ENCODE measurements at regions not wholly inside any gene's neighbourhood (a gene's known extent, or its start where the extent isn't known, plus 50 kb on each side); places are given as distances from the start of the nearest gene placed in this dataset.

- no peak for TF ChIP-seq USF1 (CRISPR knock-in tag; IDR thresholded peaks at IDR 0.05)
Measured at GRCh38 chrY:12546746-12547420, 154.1 kb upstream of the USP9Y start (continued).

GRCh38 chrY:12552471-12553283, 148.4 kb upstream of the USP9Y start:
- ATAC-seq (no peak), DNase-seq (ENCODE audit: low spot score) (no peak)
- H3K27me3 Mint-ChIP-seq (ENCODE audit: low read depth) = peaks cover 11% of the 10 kb centered on the region
- no peaks in the 10 kb centered on the region for H3K4me1 Mint-ChIP-seq
- no peak overlapping the region for H3K27ac Mint-ChIP-seq
- TF ChIP-seq CREB1 (CRISPR knock-in tag; IDR thresholded peaks at IDR 0.05) = no peak
- TF ChIP-seq ZNF281 (CRISPR knock-in tag; IDR thresholded peaks at IDR 0.05) = no peak
- no peak for TF ChIP-seq ZNF396 (CRISPR knock-in tag; IDR thresholded peaks at IDR 0.05; ENCODE audit: borderline replicate concordance)
- no peak for TF ChIP-seq ARID4B (CRISPR knock-in tag; IDR thresholded peaks at IDR 0.05; ENCODE audit: borderline replicate concordance)
- TF ChIP-seq ETV6 (CRISPR knock-in tag; IDR thresholded peaks at IDR 0.05) = no peak
- TF ChIP-seq NR2C2 (CRISPR knock-in tag; IDR thresholded peaks at IDR 0.05) = no peak
- TF ChIP-seq CREM (CRISPR knock-in tag; IDR thresholded peaks at IDR 0.05) = no peak
- no peak for TF ChIP-seq AFF4 (CRISPR knock-in tag; IDR thresholded peaks at IDR 0.05; ENCODE audit: borderline replicate concordance)
- no peak for TF ChIP-seq FOXP1 (CRISPR knock-in tag; IDR thresholded peaks at IDR 0.05; ENCODE audit: borderline replicate concordance)
- no peak for TF ChIP-seq SP1 (CRISPR knock-in tag; conservative IDR thresholded peaks at IDR 0.05)
- POLR2A ChIA-PET = no interaction called here
- no peak overlapping the region for H3K4me3 Mint-ChIP-seq
- peaks cover 2% of the 10 kb centered on the region for H3K36me3 Mint-ChIP-seq
- peaks cover 31% of the 10 kb centered on the region for H3K9me3 Mint-ChIP-seq
- CTCF ChIA-PET = no interaction called here
